ENCODE measurements at regions not wholly inside any gene's neighbourhood (a gene's known extent, or its start where the extent isn't known, plus 50 kb on each side); places are given as distances from the start of the nearest gene placed in this dataset.
A peak's percentile ranks its signal among the peaks of the same experiment; 100 is the strongest.
"Not testable (repeated sequence)": the region's sequence is repeated elsewhere in the genome, so short reads cannot be mapped to it uniquely, and the experiment has no call there.

DNA sequence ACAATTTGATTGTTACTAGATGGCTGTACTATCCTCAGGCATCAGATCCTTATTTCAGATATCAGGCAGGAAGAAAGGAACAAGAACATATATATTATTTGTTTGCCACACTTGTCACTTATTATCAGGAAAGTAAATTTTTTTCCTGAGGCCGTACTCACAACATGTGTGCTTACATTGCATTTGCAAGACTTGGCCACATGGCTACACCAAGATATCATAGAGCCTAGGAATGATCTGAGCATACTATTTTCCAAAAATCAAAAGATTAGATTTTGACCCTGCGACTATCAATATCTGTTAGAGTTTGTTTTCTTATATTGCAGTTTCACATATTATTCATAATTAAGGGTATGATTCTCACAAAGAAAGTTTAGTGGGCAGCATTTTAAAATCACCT is 426.2 kb upstream of the BCHE start:
- H3K36me3 ChIP-seq (ENCODE audit: insufficient read depth, low read length) = no peaks in the 10 kb centered on the region
- H3K79me2 ChIP-seq (replicated peaks; ENCODE audit: insufficient read depth, low read length) = no peaks in the 10 kb centered on the region
- H3K27me3 ChIP-seq (ENCODE audit: insufficient read depth, low read depth, low read length) = no peaks in the 10 kb centered on the region
- TF ChIP-seq RAD21 (conservative IDR thresholded peaks at IDR 0.05) = peak; percentile 21
- TF ChIP-seq SMC3 (conservative IDR thresholded peaks at IDR 0.05; ENCODE audit: poor library complexity) = no peak
- TF ChIP-seq, protein P1, sequence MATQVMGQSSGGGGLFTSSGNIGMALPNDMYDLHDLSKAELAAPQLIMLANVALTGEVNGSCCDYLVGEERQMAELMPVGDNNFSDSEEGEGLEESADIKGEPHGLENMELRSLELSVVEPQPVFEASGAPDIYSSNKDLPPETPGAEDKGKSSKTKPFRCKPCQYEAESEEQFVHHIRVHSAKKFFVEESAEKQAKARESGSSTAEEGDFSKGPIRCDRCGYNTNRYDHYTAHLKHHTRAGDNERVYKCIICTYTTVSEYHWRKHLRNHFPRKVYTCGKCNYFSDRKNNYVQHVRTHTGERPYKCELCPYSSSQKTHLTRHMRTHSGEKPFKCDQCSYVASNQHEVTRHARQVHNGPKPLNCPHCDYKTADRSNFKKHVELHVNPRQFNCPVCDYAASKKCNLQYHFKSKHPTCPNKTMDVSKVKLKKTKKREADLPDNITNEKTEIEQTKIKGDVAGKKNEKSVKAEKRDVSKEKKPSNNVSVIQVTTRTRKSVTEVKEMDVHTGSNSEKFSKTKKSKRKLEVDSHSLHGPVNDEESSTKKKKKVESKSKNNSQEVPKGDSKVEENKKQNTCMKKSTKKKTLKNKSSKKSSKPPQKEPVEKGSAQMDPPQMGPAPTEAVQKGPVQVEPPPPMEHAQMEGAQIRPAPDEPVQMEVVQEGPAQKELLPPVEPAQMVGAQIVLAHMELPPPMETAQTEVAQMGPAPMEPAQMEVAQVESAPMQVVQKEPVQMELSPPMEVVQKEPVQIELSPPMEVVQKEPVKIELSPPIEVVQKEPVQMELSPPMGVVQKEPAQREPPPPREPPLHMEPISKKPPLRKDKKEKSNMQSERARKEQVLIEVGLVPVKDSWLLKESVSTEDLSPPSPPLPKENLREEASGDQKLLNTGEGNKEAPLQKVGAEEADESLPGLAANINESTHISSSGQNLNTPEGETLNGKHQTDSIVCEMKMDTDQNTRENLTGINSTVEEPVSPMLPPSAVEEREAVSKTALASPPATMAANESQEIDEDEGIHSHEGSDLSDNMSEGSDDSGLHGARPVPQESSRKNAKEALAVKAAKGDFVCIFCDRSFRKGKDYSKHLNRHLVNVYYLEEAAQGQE (IDR thresholded peaks at IDR 0.05; ENCODE audit: borderline replicate concordance) = no peak
- TF ChIP-seq, protein P2, sequence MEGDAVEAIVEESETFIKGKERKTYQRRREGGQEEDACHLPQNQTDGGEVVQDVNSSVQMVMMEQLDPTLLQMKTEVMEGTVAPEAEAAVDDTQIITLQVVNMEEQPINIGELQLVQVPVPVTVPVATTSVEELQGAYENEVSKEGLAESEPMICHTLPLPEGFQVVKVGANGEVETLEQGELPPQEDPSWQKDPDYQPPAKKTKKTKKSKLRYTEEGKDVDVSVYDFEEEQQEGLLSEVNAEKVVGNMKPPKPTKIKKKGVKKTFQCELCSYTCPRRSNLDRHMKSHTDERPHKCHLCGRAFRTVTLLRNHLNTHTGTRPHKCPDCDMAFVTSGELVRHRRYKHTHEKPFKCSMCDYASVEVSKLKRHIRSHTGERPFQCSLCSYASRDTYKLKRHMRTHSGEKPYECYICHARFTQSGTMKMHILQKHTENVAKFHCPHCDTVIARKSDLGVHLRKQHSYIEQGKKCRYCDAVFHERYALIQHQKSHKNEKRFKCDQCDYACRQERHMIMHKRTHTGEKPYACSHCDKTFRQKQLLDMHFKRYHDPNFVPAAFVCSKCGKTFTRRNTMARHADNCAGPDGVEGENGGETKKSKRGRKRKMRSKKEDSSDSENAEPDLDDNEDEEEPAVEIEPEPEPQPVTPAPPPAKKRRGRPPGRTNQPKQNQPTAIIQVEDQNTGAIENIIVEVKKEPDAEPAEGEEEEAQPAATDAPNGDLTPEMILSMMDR (IDR thresholded peaks at IDR 0.05; ENCODE audit: poor library complexity, severe bottlenecking) = peak; percentile 33
- no peak overlapping the region for H3K4me2 ChIP-seq (ENCODE audit: low read length)
- H3F3A ChIP-seq (ENCODE audit: insufficient read depth, low read length, poor library complexity, severe bottlenecking) = no peaks in the 10 kb centered on the region
- H3K27ac ChIP-seq (ENCODE audit: low read length) = no peak overlapping the region
- H3K9me2 ChIP-seq (ENCODE audit: insufficient read depth, low read length) = no peaks in the 10 kb centered on the region
- H3K9ac ChIP-seq (ENCODE audit: low read length) = no peak overlapping the region
- no peak overlapping the region for H3K4me3 ChIP-seq (ENCODE audit: low read length)
- H3K9me3 ChIP-seq (ENCODE audit: low read length) = no peaks in the 10 kb centered on the region
- no peak overlapping the region for H2AFZ ChIP-seq (ENCODE audit: low read depth, low read length)
- no peaks in the 10 kb centered on the region for H4K20me1 ChIP-seq (ENCODE audit: insufficient read depth)

DNA sequence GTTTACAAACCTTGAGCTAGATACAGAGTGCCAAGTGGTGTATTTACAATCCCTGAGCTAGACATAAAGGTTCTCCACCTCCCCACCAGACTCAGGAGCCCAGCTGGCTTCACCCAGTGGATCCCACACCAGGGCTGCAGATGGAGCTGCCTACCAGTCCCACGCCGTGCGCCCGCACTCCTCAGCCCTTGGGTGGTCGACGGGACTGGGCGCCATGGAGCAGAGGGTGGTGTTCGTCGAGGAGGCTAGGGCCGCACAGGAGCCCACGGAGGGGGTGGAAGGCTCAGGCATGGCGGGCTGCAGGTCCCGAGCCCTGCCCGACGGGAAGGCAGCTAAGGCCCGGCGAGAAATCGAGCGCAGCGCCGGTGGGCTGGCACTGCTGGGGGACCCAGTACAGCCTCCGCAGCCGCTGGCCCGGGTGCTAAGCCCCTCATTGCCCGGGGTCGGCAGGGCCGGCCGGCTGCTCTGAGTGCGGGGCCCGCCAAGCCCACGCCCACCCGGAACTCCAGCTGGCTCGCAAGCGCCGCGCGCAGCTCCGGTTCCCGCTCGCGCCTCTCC is 421.1 kb upstream of the BCHE start:
- not testable (repeated sequence) for H3K4me3 ChIP-seq (ENCODE audit: low read length); H3K4me2 ChIP-seq (ENCODE audit: low read length); H3K36me3 ChIP-seq (ENCODE audit: insufficient read depth, low read length); H3K9ac ChIP-seq (ENCODE audit: low read length); H3K27me3 ChIP-seq (ENCODE audit: insufficient read depth, low read depth, low read length); H3K27ac ChIP-seq (ENCODE audit: low read length); H3K9me2 ChIP-seq (ENCODE audit: insufficient read depth, low read length); H3K9me3 ChIP-seq (ENCODE audit: low read length); H3F3A ChIP-seq (ENCODE audit: insufficient read depth, low read length, poor library complexity, severe bottlenecking); H3K79me2 ChIP-seq (replicated peaks; ENCODE audit: insufficient read depth, low read length); H2AFZ ChIP-seq (ENCODE audit: low read depth, low read length); H4K20me1 ChIP-seq (ENCODE audit: insufficient read depth)

DNA sequence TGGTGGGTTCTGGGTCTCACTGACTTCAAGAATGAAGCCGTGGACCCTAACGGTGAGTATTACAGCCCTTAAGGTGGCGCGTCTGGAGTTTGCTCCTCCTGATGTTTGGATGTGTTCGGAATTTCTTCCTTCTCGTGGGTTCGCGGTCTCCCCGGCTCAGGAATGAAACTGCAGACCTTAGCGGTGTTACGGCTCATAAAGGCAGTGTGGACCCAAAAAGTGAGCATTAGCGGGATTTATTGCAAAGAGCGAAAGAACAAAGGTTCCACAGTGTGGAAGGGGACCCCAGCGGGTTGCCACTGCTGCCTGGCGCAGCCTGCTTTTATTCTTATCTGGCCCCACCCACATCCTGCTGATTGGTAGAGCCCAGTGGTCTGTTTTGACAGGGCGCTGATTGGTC is 420.5 kb upstream of the BCHE start:
- H3K9me2 ChIP-seq (ENCODE audit: insufficient read depth, low read length) = no peaks in the 10 kb centered on the region
- no peaks in the 10 kb centered on the region for H3K27me3 ChIP-seq (ENCODE audit: insufficient read depth, low read depth, low read length)
- no peaks in the 10 kb centered on the region for H3K79me2 ChIP-seq (replicated peaks; ENCODE audit: insufficient read depth, low read length)
- H3K9ac ChIP-seq (ENCODE audit: low read length) = no peak overlapping the region
- H3K27ac ChIP-seq (ENCODE audit: low read length) = no peak overlapping the region
- no peaks in the 10 kb centered on the region for H3K36me3 ChIP-seq (ENCODE audit: insufficient read depth, low read length)
- TF ChIP-seq MXI1 (conservative IDR thresholded peaks at IDR 0.05; ENCODE audit: poor library complexity, severe bottlenecking) (no peak), TAF1 (IDR thresholded peaks at IDR 0.05; ENCODE audit: low read depth) (no peak), RAD21 (conservative IDR thresholded peaks at IDR 0.05) (no peak), SMC3 (conservative IDR thresholded peaks at IDR 0.05; ENCODE audit: poor library complexity) (no peak), EP300 (conservative IDR thresholded peaks at IDR 0.05; ENCODE audit: poor library complexity, severe bottlenecking) (no peak), POLR2AphosphoS5 (IDR thresholded peaks at IDR 0.05) (no peak), EZH2 (IDR thresholded peaks at IDR 0.05; ENCODE audit: borderline replicate concordance, insufficient read depth, low read length, poor library complexity, severe bottlenecking) (no peak)
- TF ChIP-seq, protein P2 (IDR thresholded peaks at IDR 0.05; ENCODE audit: poor library complexity, severe bottlenecking) = no peak
- TF ChIP-seq, protein P1 (IDR thresholded peaks at IDR 0.05; ENCODE audit: borderline replicate concordance) = no peak
- H3F3A ChIP-seq (ENCODE audit: insufficient read depth, low read length, poor library complexity, severe bottlenecking) = no peaks in the 10 kb centered on the region
- H3K4me3 ChIP-seq (ENCODE audit: low read length) = no peak overlapping the region
- no peak overlapping the region for H2AFZ ChIP-seq (ENCODE audit: low read depth, low read length)
- H3K4me2 ChIP-seq (ENCODE audit: low read length) = no peak overlapping the region
- no peaks in the 10 kb centered on the region for H3K9me3 ChIP-seq (ENCODE audit: low read length)
- no peaks in the 10 kb centered on the region for H4K20me1 ChIP-seq (ENCODE audit: insufficient read depth)

All from neural cell (in vitro differentiated cells).